Fibroblast of skin of back (primary cell): ENCODE measurements at regions not wholly inside any gene's neighbourhood (a gene's known extent, or its start where the extent isn't known, plus 50 kb on each side); places are given as distances from the start of the nearest gene placed in this dataset.

ENCODE experiments used
- DNase-seq: peaks from one replicate; pipeline ENCODE4 v3.0.0-alpha.2; 2013

GRCh38 chr15:98390946-98391530, 257.3 kb upstream of the IGF1R start:
- DNase-seq = no peak

GRCh38 chr15:98391568-98391967, 256.8 kb upstream of the IGF1R start:
- DNase-seq = no peak

GRCh38 chr15:98393471-98393870, 254.9 kb upstream of the IGF1R start:
- DNase-seq = no peak

GRCh38 chr15:98394546-98394945, 253.8 kb upstream of the IGF1R start:
- no peak for DNase-seq

- DNase-seq = no peak
These were observed 252.2 kb upstream of the IGF1R start for GRCh38 chr15:98395974-98396610.

- no peak for DNase-seq
These were observed 250.9 kb upstream of the IGF1R start for GRCh38 chr15:98397419-98397818.

- no peak for DNase-seq
These were observed 250.3 kb upstream of the IGF1R start for GRCh38 chr15:98398056-98398455.

GRCh38 chr15:98398886-98399285, 249.5 kb upstream of the IGF1R start:
- DNase-seq = no peak

GRCh38 chr15:98400120-98400519, 248.2 kb upstream of the IGF1R start:
- DNase-seq = no peak

GRCh38 chr15:98401029-98401428, 247.3 kb upstream of the IGF1R start:
- no peak for DNase-seq

GRCh38 chr15:98402486-98402885, 245.9 kb upstream of the IGF1R start:
- DNase-seq = no peak

- no peak for DNase-seq
These were observed 245.2 kb upstream of the IGF1R start for GRCh38 chr15:98403169-98403568.

- DNase-seq = no peak
These were observed 244.8 kb upstream of the IGF1R start for GRCh38 chr15:98403569-98403968.

GRCh38 chr15:98405013-98405412, 243.3 kb upstream of the IGF1R start:
- no peak for DNase-seq

- DNase-seq = no peak
These were observed 240.1 kb upstream of the IGF1R start for GRCh38 chr15:98408231-98408630.

- DNase-seq = no peak
These were observed 238.0 kb upstream of the IGF1R start for GRCh38 chr15:98410328-98410727.

GRCh38 chr15:98412852-98413251, 235.5 kb upstream of the IGF1R start:
- DNase-seq = peak; percentile 17

- no peak for DNase-seq
These were observed 234.3 kb upstream of the IGF1R start for GRCh38 chr15:98413933-98414546.

GRCh38 chr15:98416222-98416855, 232.0 kb upstream of the IGF1R start:
- no peak for DNase-seq

GRCh38 chr15:98417346-98417745, 231.0 kb upstream of the IGF1R start:
- no peak for DNase-seq

GRCh38 chr15:98418122-98418521, 230.2 kb upstream of the IGF1R start:
- DNase-seq = no peak

GRCh38 chr15:98419173-98419780, 229.1 kb upstream of the IGF1R start:
- no peak for DNase-seq

GRCh38 chr15:98420837-98421236, 227.5 kb upstream of the IGF1R start:
- no peak for DNase-seq
